ENCODE measurements at regions not wholly inside any gene's neighbourhood (a gene's known extent, or its start where the extent isn't known, plus 50 kb on each side); places are given as distances from the start of the nearest gene placed in this dataset.
A peak's percentile ranks its signal among the peaks of the same experiment; 100 is the strongest.

DNA sequence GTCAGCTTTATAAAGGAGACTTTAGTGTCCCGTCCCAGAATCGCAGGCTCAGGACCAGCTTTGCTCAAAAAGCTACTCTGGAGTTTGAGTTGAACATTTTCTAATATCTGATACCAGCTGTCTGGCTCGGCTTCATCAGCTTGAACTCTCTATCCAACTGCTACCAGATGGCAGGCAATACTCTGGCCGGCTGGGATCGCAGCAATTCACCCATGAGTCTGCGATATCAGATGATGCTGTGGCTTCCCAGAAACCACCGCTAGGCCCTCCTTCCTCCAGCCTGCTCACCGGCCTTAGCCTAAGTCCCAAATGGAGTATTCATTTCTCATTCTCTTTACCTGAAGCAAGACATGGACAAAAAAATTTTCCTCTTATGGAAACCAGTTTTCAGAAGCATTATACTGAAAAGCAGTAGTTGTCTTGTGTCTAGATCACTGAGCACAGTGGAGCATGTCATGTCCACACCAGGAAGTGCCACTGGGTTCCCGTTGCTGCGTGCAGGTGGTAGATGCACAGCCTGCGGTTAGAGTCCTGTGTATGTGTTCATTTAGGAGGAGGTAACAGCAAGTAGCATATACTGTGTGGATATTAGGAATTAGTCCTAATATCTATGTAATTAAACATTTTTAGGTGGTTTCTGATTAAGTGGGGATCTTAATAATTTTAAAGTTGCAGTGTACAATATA, 162.0 kb upstream of the SOX11 start:
- H3K9me3 ChIP-seq (ENCODE audit: control insufficient read depth, insufficient read depth, low read depth, low read length), result no peaks in the 10 kb centered on the region
- H3K4me3 ChIP-seq (ENCODE audit: low read depth, low read length), result no peak overlapping the region
- no peaks in the 10 kb centered on the region for H3K36me3 ChIP-seq (ENCODE audit: control insufficient read depth, insufficient read depth, low read length)
- no peak overlapping the region for H3K27ac ChIP-seq (ENCODE audit: low read depth, low read length)
- no peak overlapping the region for H3K9ac ChIP-seq (ENCODE audit: low read length)
- no peaks in the 10 kb centered on the region for H3K27me3 ChIP-seq (ENCODE audit: control insufficient read depth, insufficient read depth, low read length)
- no peaks in the 10 kb centered on the region for H3K4me1 ChIP-seq (ENCODE audit: control insufficient read depth, insufficient read depth, low read length)

DNA sequence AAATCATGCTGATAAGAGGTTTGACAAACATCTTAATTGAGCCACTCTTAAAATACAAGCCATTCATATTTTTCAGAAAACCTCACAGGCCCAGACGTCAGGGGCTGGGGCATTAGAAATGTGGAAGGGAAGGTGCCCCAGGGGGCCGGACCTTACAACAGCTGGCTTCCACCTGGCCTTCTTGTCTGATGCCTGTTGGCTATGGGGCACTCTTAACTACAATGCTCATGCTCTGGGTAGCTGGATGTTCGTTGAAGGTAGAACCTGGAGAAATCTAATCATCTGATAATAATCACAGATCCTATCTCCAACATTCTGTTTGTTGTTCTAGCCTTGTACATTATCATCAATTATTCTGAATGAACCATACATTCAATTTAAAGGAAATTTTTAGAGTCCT, 156.9 kb upstream of the SOX11 start:
- no peak overlapping the region for H3K4me3 ChIP-seq (ENCODE audit: low read depth, low read length)
- H3K4me1 ChIP-seq (ENCODE audit: control insufficient read depth, insufficient read depth, low read length), result peaks cover 12% of the 10 kb centered on the region; the same call in 1 of the 2 replicates
- no peak overlapping the region for H3K9ac ChIP-seq (ENCODE audit: low read length)
- no peak overlapping the region for H3K27ac ChIP-seq (ENCODE audit: low read depth, low read length)
- H3K9me3 ChIP-seq (ENCODE audit: control insufficient read depth, insufficient read depth, low read depth, low read length), result peaks cover 2% of the 10 kb centered on the region; the same call in 1 of the 2 replicates
- no peaks in the 10 kb centered on the region for H3K36me3 ChIP-seq (ENCODE audit: control insufficient read depth, insufficient read depth, low read length)
- no peaks in the 10 kb centered on the region for H3K27me3 ChIP-seq (ENCODE audit: control insufficient read depth, insufficient read depth, low read length)

DNA sequence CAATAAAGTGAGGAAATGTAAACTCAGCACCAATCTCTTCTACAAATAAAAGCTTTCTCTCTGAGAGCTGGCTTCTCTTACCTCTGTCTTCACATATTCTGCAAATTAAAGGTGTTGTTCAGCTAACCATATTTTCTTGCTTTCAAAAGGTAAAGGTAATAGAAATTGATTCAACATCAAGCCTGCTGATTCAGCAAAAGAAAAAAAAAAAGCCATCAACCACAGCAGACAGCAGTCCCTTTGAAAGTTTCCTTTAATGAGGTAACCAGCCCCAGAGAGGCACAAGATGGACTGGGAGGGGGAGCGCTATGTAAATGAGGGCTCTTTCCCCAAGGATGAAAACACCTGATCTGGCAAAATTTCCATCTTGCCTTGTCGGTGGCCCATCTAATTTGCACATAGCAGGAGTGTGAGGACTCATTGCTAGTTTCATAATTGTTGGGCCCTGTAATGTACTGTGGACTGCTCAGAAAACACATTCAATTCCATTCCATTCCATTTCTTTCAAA, 154.9 kb upstream of the SOX11 start:
- no peak overlapping the region for H3K4me3 ChIP-seq (ENCODE audit: low read depth, low read length)
- no peak overlapping the region for H3K27ac ChIP-seq (ENCODE audit: low read depth, low read length)
- no peak overlapping the region for H3K9ac ChIP-seq (ENCODE audit: low read length)
- H3K27me3 ChIP-seq (ENCODE audit: control insufficient read depth, insufficient read depth, low read length), result no peaks in the 10 kb centered on the region
- peaks cover 12% of the 10 kb centered on the region; the same call in 1 of the 2 replicates for H3K4me1 ChIP-seq (ENCODE audit: control insufficient read depth, insufficient read depth, low read length)
- H3K36me3 ChIP-seq (ENCODE audit: control insufficient read depth, insufficient read depth, low read length), result no peaks in the 10 kb centered on the region
- peaks cover 2% of the 10 kb centered on the region; the same call in 1 of the 2 replicates for H3K9me3 ChIP-seq (ENCODE audit: control insufficient read depth, insufficient read depth, low read depth, low read length)

DNA sequence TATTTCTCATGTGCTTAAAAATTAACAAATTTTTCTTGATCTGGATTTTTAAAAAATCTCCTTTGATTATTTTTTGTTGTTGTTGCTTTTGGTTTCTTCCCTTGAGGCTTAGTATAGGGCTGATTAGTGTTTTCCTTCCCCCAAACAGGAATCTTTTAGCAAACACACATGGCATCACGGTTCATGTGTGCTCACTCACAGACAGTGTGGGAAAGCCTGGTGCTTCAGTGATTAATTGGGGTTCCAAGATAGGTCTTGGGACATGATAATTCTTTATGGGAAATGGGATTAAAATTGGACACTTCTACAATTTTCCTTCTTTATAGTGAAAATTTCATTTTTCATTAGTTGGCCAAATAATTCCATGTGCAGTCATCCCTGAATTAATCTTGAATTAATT, 153.9 kb upstream of the SOX11 start:
- Histone ChIP-seq H3K9me3 (ENCODE audit: control insufficient read depth, insufficient read depth, low read depth, low read length) (peaks cover 11% of the 10 kb centered on the region), H3K9ac (ENCODE audit: low read length) (no peak overlapping the region), H3K36me3 (ENCODE audit: control insufficient read depth, insufficient read depth, low read length) (no peaks in the 10 kb centered on the region), H3K4me3 (ENCODE audit: low read depth, low read length) (no peak overlapping the region), H3K4me1 (ENCODE audit: control insufficient read depth, insufficient read depth, low read length) (peaks cover 12% of the 10 kb centered on the region; the same call in 1 of the 2 replicates), H3K27me3 (ENCODE audit: control insufficient read depth, insufficient read depth, low read length) (no peaks in the 10 kb centered on the region), H3K27ac (ENCODE audit: low read depth, low read length) (no peak overlapping the region)

DNA sequence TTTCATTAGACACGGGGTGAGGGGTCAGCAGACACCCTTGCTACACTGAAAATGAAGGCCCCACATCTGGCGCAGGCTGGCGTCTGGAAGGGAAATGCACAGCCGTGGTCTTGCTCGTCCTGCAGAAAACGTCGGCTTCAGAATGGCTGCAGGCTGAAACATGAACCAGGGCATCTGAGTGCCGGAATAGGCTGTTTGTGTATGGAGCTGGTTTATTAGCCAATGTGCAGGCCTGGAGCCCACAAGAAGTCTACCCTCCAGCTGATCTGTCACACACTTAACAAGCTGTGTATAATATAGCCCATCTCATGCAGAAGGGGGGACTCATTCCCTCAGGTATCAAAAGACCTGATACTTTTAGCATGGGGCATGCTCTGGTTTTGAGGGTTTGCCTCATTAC, 153.4 kb upstream of the SOX11 start:
- H3K4me3 ChIP-seq (ENCODE audit: low read depth, low read length), result no peak overlapping the region

DNA sequence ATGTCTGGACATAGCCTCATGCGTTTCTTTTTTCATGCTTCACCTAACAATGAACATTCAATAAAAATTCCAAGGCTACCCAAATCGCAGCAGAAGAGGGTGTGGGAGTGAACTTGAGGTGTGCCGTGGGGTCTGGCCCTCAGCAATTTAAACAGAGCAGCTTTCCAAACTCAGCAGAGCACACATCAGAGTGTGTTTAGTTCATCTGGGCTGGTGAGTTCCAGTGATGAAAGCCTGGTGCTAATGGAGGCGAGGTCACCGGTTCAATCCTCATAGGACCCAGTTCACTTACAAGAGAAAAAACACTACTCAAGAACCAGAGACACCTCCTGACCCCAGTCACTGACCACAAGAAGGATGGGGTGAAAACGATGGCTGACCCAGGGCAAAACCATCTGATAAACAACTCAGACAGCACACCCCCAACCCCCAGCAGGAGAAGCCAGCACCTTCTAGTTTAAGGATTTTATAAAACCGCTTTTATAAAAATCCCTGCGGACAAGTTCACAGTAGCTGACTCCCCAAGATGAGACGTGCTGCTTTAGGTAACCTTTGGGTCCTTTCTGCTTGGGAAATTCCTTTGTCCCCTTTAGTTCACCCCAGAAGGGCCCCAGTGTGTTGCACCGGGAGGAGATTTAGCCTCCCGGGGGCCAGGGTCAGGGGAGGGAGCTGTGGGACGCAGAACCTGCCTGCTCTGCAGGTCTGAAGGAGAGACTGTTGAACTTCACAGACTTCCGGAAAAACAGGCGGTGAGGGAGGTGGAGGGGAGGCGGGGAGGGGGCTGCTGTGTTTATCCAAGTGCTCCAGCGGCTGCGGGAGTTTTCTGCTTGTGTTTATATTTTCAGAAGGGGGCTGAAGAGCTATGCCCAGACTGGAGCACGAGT, 152.7 kb upstream of the SOX11 start:
- Histone ChIP-seq H3K4me1 (ENCODE audit: control insufficient read depth, insufficient read depth, low read length) (peaks cover 12% of the 10 kb centered on the region; the same call in 1 of the 2 replicates), H3K27ac (ENCODE audit: low read depth, low read length) (no peak overlapping the region), H3K9me3 (ENCODE audit: control insufficient read depth, insufficient read depth, low read depth, low read length) (peaks cover 23% of the 10 kb centered on the region), H3K4me3 (ENCODE audit: low read depth, low read length) (0 out of 2 replicates have a peak overlapping the region, but pooled peaks have one; percentile 16), H3K27me3 (ENCODE audit: control insufficient read depth, insufficient read depth, low read length) (no peaks in the 10 kb centered on the region), H3K36me3 (ENCODE audit: control insufficient read depth, insufficient read depth, low read length) (no peaks in the 10 kb centered on the region), H3K9ac (ENCODE audit: low read length) (no peak overlapping the region)

More for the DNA sequence above, 153.4 kb upstream of the SOX11 start:
- peaks cover 15% of the 10 kb centered on the region for H3K9me3 ChIP-seq (ENCODE audit: control insufficient read depth, insufficient read depth, low read depth, low read length)
- H3K27ac ChIP-seq (ENCODE audit: low read depth, low read length), result no peak overlapping the region
- H3K36me3 ChIP-seq (ENCODE audit: control insufficient read depth, insufficient read depth, low read length), result no peaks in the 10 kb centered on the region
- H3K4me1 ChIP-seq (ENCODE audit: control insufficient read depth, insufficient read depth, low read length), result peaks cover 12% of the 10 kb centered on the region; the same call in 1 of the 2 replicates
- H3K9ac ChIP-seq (ENCODE audit: low read length), result no peak overlapping the region
- H3K27me3 ChIP-seq (ENCODE audit: control insufficient read depth, insufficient read depth, low read length), result no peaks in the 10 kb centered on the region

DNA sequence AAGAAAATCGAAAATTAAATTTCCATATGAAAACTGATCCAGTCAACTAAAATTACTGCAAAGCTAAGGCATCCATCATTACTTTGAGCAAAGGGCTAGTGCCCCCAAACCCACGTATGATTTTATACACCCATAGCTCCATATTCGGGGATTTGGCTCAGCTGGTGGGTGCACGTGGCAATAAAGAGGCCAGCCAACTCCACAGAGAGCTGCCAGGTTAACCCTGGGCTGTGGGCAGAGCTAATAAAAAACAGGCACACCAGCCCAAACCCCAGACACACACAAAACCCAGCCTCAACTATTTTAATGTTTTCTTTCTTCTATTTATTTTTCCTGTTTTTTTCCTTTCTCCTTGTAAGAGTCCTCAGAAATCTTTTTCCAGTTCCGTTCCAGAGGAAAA, 151.3 kb upstream of the SOX11 start:
- H3K27ac ChIP-seq (ENCODE audit: low read depth, low read length), result no peak overlapping the region
- no peaks in the 10 kb centered on the region for H3K27me3 ChIP-seq (ENCODE audit: control insufficient read depth, insufficient read depth, low read length)
- peaks cover 12% of the 10 kb centered on the region; the same call in 1 of the 2 replicates for H3K4me1 ChIP-seq (ENCODE audit: control insufficient read depth, insufficient read depth, low read length)
- no peak overlapping the region for H3K4me3 ChIP-seq (ENCODE audit: low read depth, low read length)
- no peaks in the 10 kb centered on the region for H3K36me3 ChIP-seq (ENCODE audit: control insufficient read depth, insufficient read depth, low read length)
- peaks cover 35% of the 10 kb centered on the region for H3K9me3 ChIP-seq (ENCODE audit: control insufficient read depth, insufficient read depth, low read depth, low read length)
- H3K9ac ChIP-seq (ENCODE audit: low read length), result no peak overlapping the region

DNA sequence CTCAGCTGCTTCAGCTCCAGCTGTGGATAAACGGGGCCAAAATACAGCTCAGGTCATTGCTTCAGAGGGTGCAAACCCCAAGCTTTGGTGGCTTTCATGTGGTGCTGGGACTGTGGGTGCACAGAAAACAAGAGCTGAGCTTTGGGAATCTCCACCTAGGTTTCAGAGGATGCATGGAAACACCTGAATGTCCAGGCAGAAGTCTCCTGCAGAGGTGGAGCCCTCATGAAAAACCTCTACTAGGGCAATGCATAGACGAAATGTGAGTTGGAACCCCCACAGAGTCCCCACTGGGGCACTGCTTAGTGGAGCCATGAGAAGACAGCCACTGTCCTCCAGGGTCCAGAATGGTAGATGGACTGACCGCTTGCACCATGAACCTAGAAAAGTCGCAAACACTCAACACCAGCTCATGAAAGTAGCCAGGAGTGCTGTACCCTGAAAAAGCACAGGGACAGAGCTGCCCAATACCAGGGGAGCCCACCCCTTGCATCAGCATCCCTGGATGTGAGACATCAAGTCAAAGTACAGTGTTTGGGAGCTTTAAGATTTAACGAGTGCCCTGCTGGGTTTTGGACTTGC, 147.9 kb upstream of the SOX11 start:
- Histone ChIP-seq H3K27me3 (ENCODE audit: control insufficient read depth, insufficient read depth, low read length) (no peaks in the 10 kb centered on the region), H3K36me3 (ENCODE audit: control insufficient read depth, insufficient read depth, low read length) (no peaks in the 10 kb centered on the region), H3K27ac (ENCODE audit: low read depth, low read length) (no peak overlapping the region), H3K4me3 (ENCODE audit: low read depth, low read length) (no peak overlapping the region), H3K9me3 (ENCODE audit: control insufficient read depth, insufficient read depth, low read depth, low read length) (peaks cover 40% of the 10 kb centered on the region), H3K4me1 (ENCODE audit: control insufficient read depth, insufficient read depth, low read length) (peaks cover 7% of the 10 kb centered on the region; the same call in 1 of the 2 replicates), H3K9ac (ENCODE audit: low read length) (no peak overlapping the region)

DNA sequence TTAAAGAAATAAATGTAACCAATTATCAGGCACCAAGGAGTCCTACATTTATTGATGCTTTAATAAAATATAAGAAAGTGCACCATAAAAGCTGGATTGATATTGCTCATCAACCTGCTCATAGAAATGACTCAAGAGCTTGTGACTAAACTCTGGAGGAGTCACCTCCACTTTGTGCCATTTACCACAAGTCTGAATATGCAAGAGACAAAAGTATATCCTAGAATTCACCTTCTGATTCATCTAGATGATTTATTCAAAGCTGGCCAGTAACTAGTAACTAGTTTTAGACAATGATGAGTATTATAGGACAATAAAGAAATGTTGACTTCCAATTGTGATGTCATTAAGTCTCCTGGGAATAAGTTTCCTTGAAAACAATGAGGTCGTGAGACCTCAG, 146.0 kb upstream of the SOX11 start:
- Histone ChIP-seq H3K27ac (ENCODE audit: low read depth, low read length) (no peak overlapping the region), H3K36me3 (ENCODE audit: control insufficient read depth, insufficient read depth, low read length) (no peaks in the 10 kb centered on the region)

DNA sequence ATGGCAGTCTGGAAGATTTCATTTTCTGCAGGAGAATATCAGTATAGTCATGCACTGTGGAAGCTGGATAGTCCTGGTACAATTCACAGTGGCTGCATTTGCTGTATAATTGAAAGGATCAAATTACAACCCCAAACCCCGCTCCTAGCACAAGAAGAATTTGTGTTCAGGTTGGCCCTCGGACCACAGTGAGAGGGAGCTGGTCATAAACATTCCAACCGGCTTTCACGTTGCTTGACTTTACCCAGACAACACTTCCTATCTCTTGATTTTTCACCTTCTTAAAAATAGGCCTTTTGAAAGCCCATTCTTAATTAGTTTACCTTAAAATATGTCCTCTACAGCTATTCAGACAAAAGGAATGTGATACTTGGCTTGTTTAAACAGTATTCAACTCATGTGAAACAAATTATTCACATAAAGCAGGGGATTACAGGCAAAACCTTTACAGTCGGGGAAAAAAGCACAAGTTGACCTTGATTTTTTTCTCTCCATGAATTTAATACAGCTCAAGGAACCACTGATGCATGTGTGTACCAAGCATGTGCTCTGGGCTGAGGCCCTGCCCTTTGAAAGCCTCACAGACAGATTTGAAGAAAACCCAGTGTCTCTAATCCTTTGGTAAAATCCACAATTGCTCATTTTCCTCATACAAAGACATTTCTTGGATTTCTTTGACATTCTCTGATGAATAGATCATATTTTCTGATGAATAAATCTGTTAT, 143.0 kb upstream of the SOX11 start:
- H3K36me3 ChIP-seq (ENCODE audit: control insufficient read depth, insufficient read depth, low read length), result no peaks in the 10 kb centered on the region
- H3K4me1 ChIP-seq (ENCODE audit: control insufficient read depth, insufficient read depth, low read length), result 0 out of 2 replicates have a peak, but pooled peaks cover 4% of the 10 kb centered on the region
- no peak overlapping the region for H3K27ac ChIP-seq (ENCODE audit: low read depth, low read length)

More for the DNA sequence above, 146.0 kb upstream of the SOX11 start:
- Histone ChIP-seq H3K9me3 (ENCODE audit: control insufficient read depth, insufficient read depth, low read depth, low read length) (peaks cover 40% of the 10 kb centered on the region), H3K4me1 (ENCODE audit: control insufficient read depth, insufficient read depth, low read length) (0 out of 2 replicates have a peak, but pooled peaks cover 4% of the 10 kb centered on the region), H3K4me3 (ENCODE audit: low read depth, low read length) (no peak overlapping the region), H3K27me3 (ENCODE audit: control insufficient read depth, insufficient read depth, low read length) (no peaks in the 10 kb centered on the region), H3K9ac (ENCODE audit: low read length) (no peak overlapping the region)

More for the DNA sequence above, 143.0 kb upstream of the SOX11 start:
- Histone ChIP-seq H3K27me3 (ENCODE audit: control insufficient read depth, insufficient read depth, low read length) (no peaks in the 10 kb centered on the region), H3K9me3 (ENCODE audit: control insufficient read depth, insufficient read depth, low read depth, low read length) (peaks cover 32% of the 10 kb centered on the region), H3K4me3 (ENCODE audit: low read depth, low read length) (no peak overlapping the region), H3K9ac (ENCODE audit: low read length) (no peak overlapping the region)

Data from HUES6 (cell line).